ENCODE measurements at regions not wholly inside any gene's neighbourhood (a gene's known extent, or its start where the extent isn't known, plus 50 kb on each side); places are given as distances from the start of the nearest gene placed in this dataset.
A peak's percentile ranks its signal among the peaks of the same experiment; 100 is the strongest.

DNA sequence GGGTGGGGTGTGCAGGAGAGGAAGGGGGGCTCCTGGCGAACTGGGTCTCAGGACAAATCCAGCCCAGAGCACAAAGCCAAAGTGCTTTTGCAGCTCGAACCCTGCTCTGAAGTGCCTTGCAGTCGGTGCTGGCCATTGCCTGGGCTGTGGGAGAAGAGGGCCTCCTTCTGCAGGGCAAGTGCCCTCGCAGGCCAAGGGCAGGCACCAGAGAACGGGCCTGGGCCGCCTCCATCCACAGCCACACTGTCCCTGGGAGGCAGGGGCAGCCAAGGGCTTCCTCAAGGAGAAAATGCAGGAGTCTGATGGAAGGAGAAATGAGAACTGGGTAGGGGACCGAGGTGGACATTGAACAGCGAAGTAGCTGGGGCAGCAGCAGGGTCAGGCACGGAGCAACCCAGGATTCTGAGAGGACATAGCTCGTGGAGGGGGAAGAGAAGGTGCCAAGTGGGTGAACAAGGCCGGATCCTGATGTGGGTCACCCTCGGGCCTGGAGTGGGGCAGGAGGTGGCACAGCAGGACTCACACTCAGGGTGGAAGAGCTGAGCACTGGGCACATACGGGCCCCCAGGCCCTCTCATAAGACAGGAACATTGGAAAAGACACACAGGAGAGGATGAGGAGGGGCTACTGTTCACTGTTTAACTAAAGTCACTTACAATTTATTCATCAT lies 312.8 kb upstream of the SALL3 start:
- no peaks in the 10 kb centered on the region for H3K4me1 ChIP-seq (ENCODE audit: control insufficient read depth in 1 of 2, insufficient read depth in 2 of 2, low read length in 2 of 2)
- ATAC-seq (ENCODE audit: low FRiP score) (no peak), DNase-seq (no peak)
- intact Hi-C loops (cut with DNase I), result no loop called here
- WGBS, 2 donors, result 91 to 93% methylated on average over 13 of the region's 13 CpGs
- no peaks in the 10 kb centered on the region for H3K36me3 ChIP-seq (ENCODE audit: control insufficient read depth in 1 of 2, insufficient read depth in 2 of 2, low read length in 1 of 2)
- H3K27ac ChIP-seq (ENCODE audit: low read depth in 1 of 2, low read length in 2 of 2), result no peak overlapping the region
- H3K9me3 ChIP-seq (ENCODE audit: control insufficient read depth, low read length), result no peaks in the 10 kb centered on the region
- H3K4me3 ChIP-seq (ENCODE audit: low read length in 2 of 2), result no peak overlapping the region
- no peaks in the 10 kb centered on the region for H3K27me3 ChIP-seq (ENCODE audit: control insufficient read depth in 1 of 2, insufficient read depth in 2 of 2, low read length in 1 of 2)

DNA sequence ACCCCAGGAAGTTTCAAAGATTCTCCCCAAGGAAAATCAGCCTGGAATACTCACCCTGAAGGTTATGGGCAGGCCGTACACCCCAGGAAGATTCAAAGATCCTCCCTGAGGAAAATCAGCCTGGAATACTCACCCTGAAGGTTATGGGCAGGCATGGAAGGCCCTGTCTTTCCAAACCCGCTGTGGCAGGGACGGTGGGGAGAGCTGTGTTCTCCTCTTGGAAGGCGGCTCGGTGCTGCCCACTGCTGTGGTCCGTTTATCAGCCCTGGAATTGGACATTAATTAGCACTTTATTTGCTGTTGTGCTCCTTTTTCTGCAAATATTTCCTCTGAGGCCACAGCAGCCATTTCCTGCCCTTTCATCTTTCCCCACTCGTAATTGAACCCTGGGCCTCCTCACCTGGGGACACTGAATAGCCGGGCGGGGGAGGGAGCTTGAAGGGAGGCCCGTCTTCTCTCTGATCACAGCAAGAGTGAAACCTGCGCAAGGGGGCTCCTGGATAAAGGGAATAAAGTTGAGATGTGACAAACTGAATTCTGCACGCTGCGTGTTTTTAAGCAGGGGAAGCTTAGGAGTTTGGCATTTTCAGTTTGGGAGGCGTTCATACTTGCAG lies 308.7 kb upstream of the SALL3 start:
- no peaks in the 10 kb centered on the region for H3K36me3 ChIP-seq (ENCODE audit: control insufficient read depth in 1 of 2, insufficient read depth in 2 of 2, low read length in 1 of 2)
- DNase-seq, result no peak
- H3K27ac ChIP-seq (ENCODE audit: low read depth in 1 of 2, low read length in 2 of 2), result no peak overlapping the region
- WGBS, 2 donors, result 81 to 89% methylated on average over 14 of the region's 14 CpGs
- H3K4me3 ChIP-seq (ENCODE audit: low read length in 2 of 2), result no peak overlapping the region
- H3K27me3 ChIP-seq (ENCODE audit: control insufficient read depth in 1 of 2, insufficient read depth in 2 of 2, low read length in 1 of 2), result no peaks in the 10 kb centered on the region
- no peak for ATAC-seq (ENCODE audit: low FRiP score)
- no peaks in the 10 kb centered on the region for H3K4me1 ChIP-seq (ENCODE audit: control insufficient read depth in 1 of 2, insufficient read depth in 2 of 2, low read length in 2 of 2)
- intact Hi-C loops (cut with DNase I), result no loop called here
- no peaks in the 10 kb centered on the region for H3K9me3 ChIP-seq (ENCODE audit: control insufficient read depth, low read length)

DNA sequence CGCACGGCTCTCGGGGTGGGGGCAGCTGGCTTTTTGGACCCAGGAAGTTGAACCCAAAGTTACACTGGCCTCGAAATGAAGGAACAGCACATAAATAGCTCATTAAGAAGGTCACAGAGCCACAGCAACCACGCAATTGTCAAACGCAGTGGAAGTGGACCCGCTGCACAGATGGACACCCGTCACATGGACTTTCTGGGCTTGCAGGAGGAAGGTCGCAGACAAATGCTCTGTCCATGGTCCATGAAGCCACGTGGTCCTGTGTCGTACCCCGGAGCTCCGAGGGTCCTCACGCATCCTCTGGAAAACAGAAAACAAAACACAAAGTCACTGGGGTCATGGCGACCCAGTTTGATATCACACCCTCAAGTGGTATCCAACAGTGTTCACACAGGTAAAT lies 308.1 kb upstream of the SALL3 start:
- 90 to 92% methylated on average over 15 of the region's 15 CpGs for WGBS, 2 donors
- Histone ChIP-seq H3K4me1 (ENCODE audit: control insufficient read depth in 1 of 2, insufficient read depth in 2 of 2, low read length in 2 of 2) (no peaks in the 10 kb centered on the region), H3K36me3 (ENCODE audit: control insufficient read depth in 1 of 2, insufficient read depth in 2 of 2, low read length in 1 of 2) (no peaks in the 10 kb centered on the region), H3K27me3 (ENCODE audit: control insufficient read depth in 1 of 2, insufficient read depth in 2 of 2, low read length in 1 of 2) (no peaks in the 10 kb centered on the region), H3K9me3 (ENCODE audit: control insufficient read depth, low read length) (no peaks in the 10 kb centered on the region), H3K4me3 (ENCODE audit: low read length in 2 of 2) (no peak overlapping the region), H3K27ac (ENCODE audit: low read depth in 1 of 2, low read length in 2 of 2) (no peak overlapping the region)
- DNase-seq (no peak), ATAC-seq (ENCODE audit: low FRiP score) (no peak)
- intact Hi-C loops (cut with DNase I), result no loop called here

DNA sequence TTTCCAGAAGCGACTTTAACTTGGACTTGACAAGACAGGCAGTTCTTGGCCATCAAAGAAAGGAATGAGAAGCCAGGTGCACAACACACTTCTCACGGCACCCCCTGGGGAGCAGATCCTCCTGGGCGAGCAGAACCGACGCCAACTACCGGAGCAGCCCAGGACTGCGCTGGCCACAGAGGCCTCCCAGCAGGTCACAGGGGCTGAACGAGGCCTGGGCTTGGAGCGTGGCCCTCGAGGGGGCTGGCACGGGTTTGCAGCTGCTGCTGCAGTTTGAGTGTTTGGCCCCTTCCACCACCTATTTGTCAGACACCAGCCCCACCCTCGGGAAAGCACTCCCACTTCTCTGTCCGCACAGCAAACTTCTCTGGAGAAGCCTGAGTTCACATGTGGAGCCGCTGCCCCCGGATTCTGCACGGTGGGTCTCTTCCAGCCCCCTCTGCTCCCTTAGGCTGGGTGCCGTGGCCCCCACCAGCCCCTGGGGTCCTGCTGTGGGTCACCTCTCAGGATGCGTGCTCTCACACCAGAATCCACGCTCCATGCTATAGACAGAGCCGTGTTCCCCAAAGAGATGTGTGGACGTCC lies 306.7 kb upstream of the SALL3 start:
- 81 to 83% methylated on average over 21 of the region's 21 CpGs for WGBS, 2 donors
- no peaks in the 10 kb centered on the region for H3K9me3 ChIP-seq (ENCODE audit: control insufficient read depth, low read length)
- intact Hi-C loops (cut with DNase I), result no loop called here
- H3K27me3 ChIP-seq (ENCODE audit: control insufficient read depth in 1 of 2, insufficient read depth in 2 of 2, low read length in 1 of 2), result no peaks in the 10 kb centered on the region
- H3K4me1 ChIP-seq (ENCODE audit: control insufficient read depth in 1 of 2, insufficient read depth in 2 of 2, low read length in 2 of 2), result no peaks in the 10 kb centered on the region
- H3K4me3 ChIP-seq (ENCODE audit: low read length in 2 of 2), result no peak overlapping the region
- peak; percentile 52 for ATAC-seq (ENCODE audit: low FRiP score)
- no peaks in the 10 kb centered on the region for H3K36me3 ChIP-seq (ENCODE audit: control insufficient read depth in 1 of 2, insufficient read depth in 2 of 2, low read length in 1 of 2)
- H3K27ac ChIP-seq (ENCODE audit: low read depth in 1 of 2, low read length in 2 of 2), result no peak overlapping the region
- DNase-seq, result no peak

DNA sequence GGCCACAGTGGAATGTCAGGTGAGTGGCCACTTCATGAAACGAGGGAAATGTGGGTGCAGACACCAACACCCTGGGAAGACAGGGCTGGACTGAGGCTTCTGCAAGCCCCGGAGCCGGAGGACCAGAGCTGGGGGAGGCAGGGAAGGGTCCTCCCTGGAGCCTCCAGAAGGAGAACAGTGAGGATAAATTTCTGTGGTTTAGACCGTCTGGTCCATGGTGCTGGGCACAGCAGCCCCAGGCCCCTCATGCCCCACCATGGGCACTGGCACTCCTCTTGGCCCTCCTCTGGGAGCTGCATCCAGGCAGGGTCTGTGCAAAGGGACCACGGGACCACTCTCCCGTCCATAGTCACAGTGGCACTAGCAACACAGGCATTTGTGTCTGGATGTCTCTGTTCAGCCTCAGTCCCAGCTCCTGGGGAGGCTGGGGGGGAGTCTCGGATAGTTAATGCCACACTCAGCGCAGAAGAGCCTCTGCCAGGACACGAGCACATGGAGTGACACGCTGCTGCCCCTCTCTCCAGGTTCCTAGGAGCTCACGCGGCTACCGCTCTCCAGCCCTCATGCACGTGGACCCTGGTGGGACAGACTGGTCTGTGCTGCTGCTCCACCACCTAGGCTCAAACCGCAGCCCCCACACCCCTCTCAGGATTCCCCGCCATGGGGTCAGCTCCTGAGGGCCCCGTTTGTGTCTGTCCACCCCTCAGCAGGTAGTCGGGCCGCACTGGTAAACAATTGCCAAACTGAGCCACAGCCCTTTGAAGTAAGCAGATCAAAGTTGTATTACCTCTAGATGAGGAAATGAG lies 305.9 kb upstream of the SALL3 start:
- Histone ChIP-seq H3K4me1 (ENCODE audit: control insufficient read depth in 1 of 2, insufficient read depth in 2 of 2, low read length in 2 of 2) (no peaks in the 10 kb centered on the region), H3K4me3 (ENCODE audit: low read length in 2 of 2) (no peak overlapping the region), H3K36me3 (ENCODE audit: control insufficient read depth in 1 of 2, insufficient read depth in 2 of 2, low read length in 1 of 2) (no peaks in the 10 kb centered on the region), H3K27me3 (ENCODE audit: control insufficient read depth in 1 of 2, insufficient read depth in 2 of 2, low read length in 1 of 2) (no peaks in the 10 kb centered on the region), H3K9me3 (ENCODE audit: control insufficient read depth, low read length) (no peaks in the 10 kb centered on the region), H3K27ac (ENCODE audit: low read depth in 1 of 2, low read length in 2 of 2) (no peak overlapping the region)
- 78 to 87% methylated on average over 19 of the region's 19 CpGs for WGBS, 2 donors
- intact Hi-C loops (cut with DNase I), result no loop called here
- DNase-seq (no peak), ATAC-seq (ENCODE audit: low FRiP score) (peak; percentile 19)

DNA sequence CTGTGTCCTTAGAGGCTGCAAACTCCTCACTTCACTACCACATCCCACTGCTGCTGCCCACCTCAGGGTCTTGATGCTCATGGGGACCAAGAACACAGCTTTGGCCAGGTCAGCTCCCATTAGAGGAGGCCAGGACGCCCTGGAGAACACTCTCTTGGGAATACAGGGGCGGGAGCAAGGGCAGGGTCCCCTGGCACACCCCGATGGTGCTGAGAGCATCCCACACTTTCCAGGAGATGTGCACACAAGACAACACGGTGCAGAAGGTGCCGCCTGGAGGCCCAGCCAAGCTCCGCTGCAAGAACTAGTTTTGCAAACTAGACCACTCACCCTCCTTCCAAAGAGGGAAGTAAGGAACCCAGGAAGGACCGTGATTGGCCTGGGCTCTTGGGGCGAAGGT lies 304.4 kb upstream of the SALL3 start:
- no peak overlapping the region for H3K4me3 ChIP-seq (ENCODE audit: low read length in 2 of 2)
- ATAC-seq (ENCODE audit: low FRiP score), result no peak
- 85 to 88% methylated on average over 8 of the region's 8 CpGs for WGBS, 2 donors
- H3K27ac ChIP-seq (ENCODE audit: low read depth in 1 of 2, low read length in 2 of 2), result no peak overlapping the region
- intact Hi-C loops (cut with DNase I), result no loop called here
- H3K4me1 ChIP-seq (ENCODE audit: control insufficient read depth in 1 of 2, insufficient read depth in 2 of 2, low read length in 2 of 2), result no peaks in the 10 kb centered on the region
- no peaks in the 10 kb centered on the region for H3K27me3 ChIP-seq (ENCODE audit: control insufficient read depth in 1 of 2, insufficient read depth in 2 of 2, low read length in 1 of 2)
- no peaks in the 10 kb centered on the region for H3K36me3 ChIP-seq (ENCODE audit: control insufficient read depth in 1 of 2, insufficient read depth in 2 of 2, low read length in 1 of 2)
- no peaks in the 10 kb centered on the region for H3K9me3 ChIP-seq (ENCODE audit: control insufficient read depth, low read length)
- DNase-seq, result no peak

DNA sequence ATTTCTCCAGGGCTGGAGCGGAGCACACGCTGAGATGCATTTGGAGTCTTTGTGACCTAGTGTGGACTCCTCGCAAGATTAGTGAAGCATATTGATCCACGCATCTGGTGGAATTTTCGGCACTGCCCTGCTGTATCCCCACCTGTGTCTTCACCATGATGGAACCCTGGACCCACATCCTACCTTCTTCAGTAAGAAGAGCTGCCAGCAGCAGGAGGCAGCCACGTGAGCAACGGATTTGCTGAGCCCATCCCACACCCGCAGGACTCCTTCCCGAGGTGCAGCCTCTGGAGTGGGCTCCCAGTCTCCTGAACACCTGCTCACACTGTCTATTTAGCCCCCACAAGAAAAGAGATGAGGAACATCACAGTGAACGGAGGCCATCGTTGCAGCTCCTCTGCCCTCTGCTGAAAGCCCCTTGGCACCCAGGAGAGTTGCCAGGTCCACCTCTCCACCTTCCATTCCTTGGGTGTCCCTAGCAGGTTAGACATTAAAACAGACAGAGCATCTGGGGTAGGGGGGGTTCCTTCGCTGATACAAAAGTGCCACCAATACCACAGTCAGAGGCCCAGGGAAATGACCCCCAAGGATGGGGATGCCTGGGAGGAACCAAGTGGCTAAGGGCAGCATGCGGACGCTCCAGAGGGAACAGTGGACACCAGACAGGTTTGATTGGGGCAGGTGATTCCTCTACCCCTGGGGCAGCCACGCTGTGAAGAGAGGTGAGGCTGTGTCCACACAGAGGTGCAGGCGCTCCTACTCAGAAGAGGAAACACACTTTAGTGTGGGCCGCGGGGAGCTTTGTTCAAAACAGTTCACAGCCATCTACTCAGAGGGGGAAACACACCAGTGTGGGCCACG lies 302.8 kb upstream of the SALL3 start:
- no peak for DNase-seq
- ATAC-seq (ENCODE audit: low FRiP score), result no peak
- Histone ChIP-seq H3K36me3 (ENCODE audit: control insufficient read depth in 1 of 2, insufficient read depth in 2 of 2, low read length in 1 of 2) (no peaks in the 10 kb centered on the region), H3K27me3 (ENCODE audit: control insufficient read depth in 1 of 2, insufficient read depth in 2 of 2, low read length in 1 of 2) (no peaks in the 10 kb centered on the region), H3K4me1 (ENCODE audit: control insufficient read depth in 1 of 2, insufficient read depth in 2 of 2, low read length in 2 of 2) (no peaks in the 10 kb centered on the region), H3K27ac (ENCODE audit: low read depth in 1 of 2, low read length in 2 of 2) (no peak overlapping the region), H3K9me3 (ENCODE audit: control insufficient read depth, low read length) (no peaks in the 10 kb centered on the region), H3K4me3 (ENCODE audit: low read length in 2 of 2) (no peak overlapping the region)
- intact Hi-C loops (cut with DNase I), result no loop called here
- 92 to 94% methylated on average over 19 of the region's 19 CpGs for WGBS, 2 donors

Measured in aorta (tissue), 5 donors.